ENCODE measurements at regions not wholly inside any gene's neighbourhood (a gene's known extent, or its start where the extent isn't known, plus 50 kb on each side); places are given as distances from the start of the nearest gene placed in this dataset.

- TF ChIP-seq CTCF (conservative IDR thresholded peaks at IDR 0.05 in 1 of 2, IDR thresholded peaks at IDR 0.05 in 1 of 2; ENCODE audit: extremely low read depth in 1 of 2, insufficient read depth in 1 of 2, low read depth in 1 of 2, low read length in 2 of 2) (no peak), EZH2 (IDR thresholded peaks at IDR 0.05; ENCODE audit: borderline replicate concordance, low read length) (no peak)
Measured at GRCh38 chr11:16598032-16598431, 140.4 kb upstream of the C11orf58 start.

Measured in mammary epithelial cell (primary cell).